ENCODE measurements at regions not wholly inside any gene's neighbourhood (a gene's known extent, or its start where the extent isn't known, plus 50 kb on each side); places are given as distances from the start of the nearest gene placed in this dataset.
"Not testable (repeated sequence)": the region's sequence is repeated elsewhere in the genome, so short reads cannot be mapped to it uniquely, and the experiment has no call there.

DNA sequence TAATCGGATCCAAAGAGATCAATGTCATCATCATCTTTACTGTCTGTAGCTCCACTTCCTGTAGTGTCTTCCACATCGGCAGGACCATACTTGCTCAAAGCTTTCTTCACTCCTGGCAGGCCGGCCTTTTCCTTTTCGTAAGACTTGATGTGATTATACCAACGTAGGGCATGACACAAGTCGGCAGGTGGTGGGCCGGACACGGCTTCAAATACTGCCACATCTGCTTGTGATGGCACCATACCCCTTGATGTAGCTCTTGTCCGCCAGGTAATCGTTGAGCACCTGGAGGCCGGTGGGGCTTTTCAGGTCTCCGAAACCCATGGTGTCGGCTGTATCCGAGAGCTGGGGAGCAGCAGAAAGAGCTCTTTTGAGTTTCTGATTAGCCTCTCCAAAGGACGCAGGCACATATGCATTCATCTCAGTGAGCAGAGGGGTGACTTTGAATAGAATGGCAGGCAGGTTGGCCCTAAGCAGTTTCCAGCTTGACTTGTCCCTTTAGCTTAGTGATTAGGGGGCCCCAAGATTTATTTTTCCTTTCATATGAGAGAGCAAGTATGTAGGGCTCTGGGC is 106.0 kb upstream of the PODXL start:
- not testable (repeated sequence) for TF ChIP-seq SUZ12 (IDR thresholded peaks at IDR 0.05; ENCODE audit: extremely low read depth, insufficient read depth, insufficient read length); YY1 (IDR thresholded peaks at IDR 0.05; ENCODE audit: insufficient read depth, insufficient read length)

Measured in NT2/D1 (cell line).